ENCODE measurements at regions not wholly inside any gene's neighbourhood (a gene's known extent, or its start where the extent isn't known, plus 50 kb on each side); places are given as distances from the start of the nearest gene placed in this dataset.
A peak's percentile ranks its signal among the peaks of the same experiment; 100 is the strongest.

DNA sequence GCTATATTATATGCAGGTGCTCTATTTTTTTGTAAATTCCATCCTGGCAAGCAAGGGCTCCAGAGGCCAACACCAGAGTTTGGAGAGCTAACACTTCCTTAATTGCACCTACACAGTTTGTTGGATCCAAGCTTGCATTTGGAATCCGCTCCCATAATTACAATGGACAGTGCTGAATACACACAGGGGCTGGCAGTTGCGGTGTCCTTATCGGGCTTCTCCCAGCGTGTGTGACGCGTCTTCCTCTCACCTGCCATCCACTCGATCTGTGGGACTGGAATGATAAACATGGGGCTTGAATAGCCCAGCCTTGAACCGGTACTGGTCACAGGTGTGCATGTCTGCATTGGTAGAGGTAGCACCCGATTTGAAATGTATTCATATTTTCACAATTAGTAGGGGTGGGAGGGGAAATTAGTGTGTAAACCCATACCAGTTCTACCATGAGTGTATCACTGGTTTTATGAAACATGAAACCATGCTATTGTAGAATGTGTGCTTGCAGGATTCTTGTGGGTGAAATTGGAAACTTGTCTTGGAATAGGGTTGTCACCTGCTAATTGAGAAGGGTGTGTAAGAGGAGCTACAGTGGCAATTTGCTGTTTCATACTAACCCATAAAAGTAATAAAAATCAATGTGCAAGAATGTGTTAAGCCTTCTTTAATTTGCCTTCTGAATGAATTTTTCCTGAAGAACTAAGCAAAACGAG, 316.5 kb downstream of the WDR11 start:
- Histone ChIP-seq H3K27me3 (no peaks in the 10 kb centered on the region), H3K27ac (no peak overlapping the region), H3K36me3 (no peaks in the 10 kb centered on the region), H3K4me3 (no peak overlapping the region), H3K9me3 (no peaks in the 10 kb centered on the region), H3K4me1 (no peaks in the 10 kb centered on the region)
- intact Hi-C loops (cut with DNase I) = no loop called here
- DNase-seq (no peak), ATAC-seq (no peak)
- TF ChIP-seq, protein P1, sequence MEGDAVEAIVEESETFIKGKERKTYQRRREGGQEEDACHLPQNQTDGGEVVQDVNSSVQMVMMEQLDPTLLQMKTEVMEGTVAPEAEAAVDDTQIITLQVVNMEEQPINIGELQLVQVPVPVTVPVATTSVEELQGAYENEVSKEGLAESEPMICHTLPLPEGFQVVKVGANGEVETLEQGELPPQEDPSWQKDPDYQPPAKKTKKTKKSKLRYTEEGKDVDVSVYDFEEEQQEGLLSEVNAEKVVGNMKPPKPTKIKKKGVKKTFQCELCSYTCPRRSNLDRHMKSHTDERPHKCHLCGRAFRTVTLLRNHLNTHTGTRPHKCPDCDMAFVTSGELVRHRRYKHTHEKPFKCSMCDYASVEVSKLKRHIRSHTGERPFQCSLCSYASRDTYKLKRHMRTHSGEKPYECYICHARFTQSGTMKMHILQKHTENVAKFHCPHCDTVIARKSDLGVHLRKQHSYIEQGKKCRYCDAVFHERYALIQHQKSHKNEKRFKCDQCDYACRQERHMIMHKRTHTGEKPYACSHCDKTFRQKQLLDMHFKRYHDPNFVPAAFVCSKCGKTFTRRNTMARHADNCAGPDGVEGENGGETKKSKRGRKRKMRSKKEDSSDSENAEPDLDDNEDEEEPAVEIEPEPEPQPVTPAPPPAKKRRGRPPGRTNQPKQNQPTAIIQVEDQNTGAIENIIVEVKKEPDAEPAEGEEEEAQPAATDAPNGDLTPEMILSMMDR (IDR thresholded peaks at IDR 0.05) = no peak

DNA sequence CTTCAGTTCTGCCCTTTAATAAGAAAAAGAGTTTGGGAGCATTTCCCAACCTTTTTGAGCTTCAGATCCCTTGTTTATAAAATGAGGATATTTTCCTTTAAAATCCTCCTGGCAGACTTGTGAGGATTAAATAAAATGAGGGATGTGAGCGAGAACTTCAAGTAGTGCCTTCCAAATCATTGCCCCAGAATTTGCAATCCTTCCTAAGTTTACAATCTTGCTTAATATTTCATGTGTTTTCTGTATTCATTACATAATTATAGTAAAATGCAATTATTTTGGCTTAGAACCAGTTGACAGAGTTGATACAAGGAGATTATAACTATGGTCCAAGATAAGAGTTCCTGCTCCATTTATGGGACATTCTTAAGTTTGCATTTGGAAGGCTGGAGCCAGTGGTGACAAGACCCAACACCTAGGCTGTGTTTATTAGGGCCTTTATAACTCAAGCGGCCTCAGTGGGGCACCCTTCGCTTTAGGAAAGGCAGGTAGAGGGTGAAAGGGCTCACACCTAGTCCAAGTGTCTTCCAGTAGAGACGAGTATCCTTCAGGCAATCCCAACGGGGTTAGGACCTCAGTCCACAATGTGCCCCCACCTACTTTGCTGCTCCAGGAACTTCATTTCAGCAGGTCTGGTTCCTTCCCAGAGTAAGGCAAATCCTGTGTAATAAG, 317.5 kb downstream of the WDR11 start:
- H3K9me3 ChIP-seq = no peaks in the 10 kb centered on the region

DNA sequence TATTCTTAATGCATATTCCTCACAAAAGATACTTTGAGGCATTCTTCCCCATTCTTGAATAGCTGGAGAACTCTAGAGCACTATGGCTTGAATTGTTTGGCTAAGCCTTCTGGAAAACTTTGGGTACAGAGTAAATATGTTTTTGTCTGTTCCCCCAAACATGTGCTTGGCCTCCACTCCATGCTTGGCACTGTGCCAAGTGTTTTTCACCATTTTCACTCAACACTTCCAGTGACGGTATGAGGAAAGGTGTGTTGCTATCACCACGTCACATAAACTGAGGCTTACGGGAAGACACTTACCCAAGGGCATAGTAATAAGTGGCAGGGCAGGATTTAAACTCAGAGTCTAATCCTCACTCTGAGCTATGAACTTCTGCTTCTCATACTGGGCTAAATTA, 318.2 kb downstream of the WDR11 start:
- ATAC-seq (no peak), DNase-seq (no peak)
- Histone ChIP-seq H3K4me1 (no peaks in the 10 kb centered on the region), H3K4me3 (no peak overlapping the region), H3K27ac (no peak overlapping the region), H3K9me3 (no peaks in the 10 kb centered on the region), H3K36me3 (no peaks in the 10 kb centered on the region), H3K27me3 (no peaks in the 10 kb centered on the region)
- TF ChIP-seq, protein P1 (IDR thresholded peaks at IDR 0.05) = no peak
- intact Hi-C loops (cut with DNase I) = no loop called here

More for the DNA sequence above, 317.5 kb downstream of the WDR11 start:
- H3K4me1 ChIP-seq = no peaks in the 10 kb centered on the region
- no peak for DNase-seq
- H3K27ac ChIP-seq = no peak overlapping the region
- no peaks in the 10 kb centered on the region for H3K36me3 ChIP-seq
- ATAC-seq = peak; percentile 36
- intact Hi-C loops (cut with DNase I) = no loop called here
- TF ChIP-seq, protein P1 (IDR thresholded peaks at IDR 0.05) = no peak
- H3K4me3 ChIP-seq = no peak overlapping the region
- H3K27me3 ChIP-seq = no peaks in the 10 kb centered on the region

DNA sequence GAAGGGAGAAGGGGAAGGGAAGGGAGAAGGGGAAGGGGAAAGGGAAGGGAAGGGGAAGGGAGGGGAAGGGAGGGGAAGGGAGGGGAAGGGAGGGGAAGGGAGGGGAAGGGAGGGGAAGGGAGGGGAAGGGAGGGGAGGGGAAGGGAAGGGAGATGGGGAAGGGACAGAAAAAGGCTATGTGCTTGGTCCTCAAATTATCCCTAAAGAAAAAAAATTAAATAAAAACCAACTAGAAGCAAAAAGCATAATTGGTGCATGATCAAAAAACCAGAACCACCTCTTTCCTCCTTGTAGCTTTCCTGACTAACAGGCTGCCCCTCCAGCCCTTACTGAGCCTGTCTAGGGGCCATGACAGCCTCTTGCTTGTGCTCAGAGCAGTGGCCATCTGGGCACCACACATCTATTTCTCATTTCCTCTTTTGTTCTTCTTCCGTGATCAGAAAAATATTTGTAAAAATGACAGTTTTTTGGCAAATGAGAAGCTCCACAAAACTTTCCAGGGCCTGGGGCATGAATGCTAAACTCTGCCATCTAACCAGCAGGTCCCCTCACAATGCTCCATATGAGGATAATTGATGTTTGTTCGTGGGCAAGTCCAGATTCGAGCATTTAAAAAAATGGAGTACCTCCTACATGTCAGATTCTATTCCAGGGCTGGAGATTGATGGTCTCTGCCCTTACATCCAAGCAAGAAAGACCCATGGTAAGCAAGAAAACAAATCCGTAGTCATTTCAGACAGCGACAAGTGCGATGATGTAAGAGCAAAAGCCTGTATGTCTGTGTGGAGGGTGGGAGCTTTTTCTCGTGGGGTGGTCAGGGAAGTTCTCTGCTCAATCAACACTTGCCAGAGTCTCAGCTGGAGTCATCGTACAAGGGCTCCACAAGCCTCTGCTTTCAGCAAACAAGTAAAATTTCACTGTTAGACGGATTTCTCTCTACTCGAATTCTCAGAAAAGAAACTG, 320.9 kb downstream of the WDR11 start:
- TF ChIP-seq, protein P1 (IDR thresholded peaks at IDR 0.05) = no peak
- no peak for DNase-seq
- H3K9me3 ChIP-seq = no peaks in the 10 kb centered on the region
- no peaks in the 10 kb centered on the region for H3K27me3 ChIP-seq
- H3K4me3 ChIP-seq = no peak overlapping the region
- H3K27ac ChIP-seq = no peak overlapping the region
- no peak for ATAC-seq
- H3K4me1 ChIP-seq = no peaks in the 10 kb centered on the region
- intact Hi-C loops (cut with DNase I) = no loop called here
- no peaks in the 10 kb centered on the region for H3K36me3 ChIP-seq

DNA sequence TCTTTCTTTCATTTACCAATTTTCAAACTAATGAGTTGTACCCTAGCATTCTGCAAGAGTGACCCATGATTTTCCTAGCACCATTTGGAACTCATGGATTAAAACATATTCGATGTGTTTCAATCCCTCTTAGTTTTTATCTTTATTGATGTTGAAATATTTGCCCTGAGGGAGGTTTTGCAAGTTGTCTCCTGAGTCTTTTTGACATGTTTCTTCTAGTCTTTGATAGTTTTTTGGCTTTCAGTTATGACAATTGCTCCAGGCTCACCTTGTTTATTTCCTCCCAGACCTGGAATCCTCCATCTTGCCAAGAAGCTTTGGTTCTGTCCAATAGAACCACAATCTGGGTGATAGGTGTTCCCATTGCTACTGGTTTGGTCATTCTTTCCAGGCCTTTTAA, 327.8 kb downstream of the WDR11 start:
- Histone ChIP-seq H3K4me1 (no peaks in the 10 kb centered on the region), H3K9me3 (no peaks in the 10 kb centered on the region), H3K36me3 (no peaks in the 10 kb centered on the region), H3K27ac (no peak overlapping the region), H3K4me3 (no peak overlapping the region), H3K27me3 (no peaks in the 10 kb centered on the region)
- ATAC-seq = no peak
- TF ChIP-seq, protein P1 (IDR thresholded peaks at IDR 0.05) = no peak
- intact Hi-C loops (cut with DNase I) = no loop called here
- no peak for DNase-seq

Data from upper lobe of right lung (tissue), 1 donor.